Activated CD8-positive, alpha-beta memory T cell treated with anti-CD3 and anti-CD28 coated beads for 36 hours (primary cell): ENCODE measurements at regions not wholly inside any gene's neighbourhood (a gene's known extent, or its start where the extent isn't known, plus 50 kb on each side); places are given as distances from the start of the nearest gene placed in this dataset.

Experiments used
- CTCF ChIA-PET: fragments of 350-600 bp; sonication (Branson Sonifier 250); formaldehyde crosslinking; loops from one replicate; lab custom pipeline; 2021; ENCODE audit warnings: antibody characterized with exemption; lab: Charles Lee
- POLR2A ChIA-PET: fragments of 350-600 bp; sonication (Branson Sonifier 250); formaldehyde crosslinking; loops from one replicate; lab custom pipeline; 2021; ENCODE audit warnings: antibody characterized with exemption; lab: Charles Lee

GRCh38 chr1:183719289-183719688 lies 66.2 kb upstream of the APOBEC4 start:
- CTCF ChIA-PET, result no interaction called here
- POLR2A ChIA-PET, result no interaction called here

DNA sequence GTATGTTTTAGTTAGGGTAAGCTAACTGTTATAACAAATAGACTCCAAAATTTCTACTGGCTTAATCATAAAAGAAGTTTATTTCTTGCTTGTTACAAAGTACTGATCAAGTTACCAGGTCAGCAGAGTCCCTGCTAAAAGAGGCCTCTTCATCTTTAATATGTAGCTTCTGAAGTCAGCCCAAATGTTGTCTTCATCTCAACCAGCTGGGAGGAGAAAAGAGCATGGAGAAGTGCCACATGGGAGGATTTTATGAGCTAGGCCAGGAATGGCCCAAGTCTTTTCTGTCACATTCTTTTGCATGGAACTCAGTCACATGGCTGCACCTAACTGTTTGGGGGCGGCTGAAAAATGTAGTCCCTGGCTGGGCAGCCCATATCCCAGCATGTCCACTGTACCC lies 63.2 kb upstream of the APOBEC4 start:
- ChIA-PET CTCF (no interaction called here), POLR2A (no interaction called here)

DNA sequence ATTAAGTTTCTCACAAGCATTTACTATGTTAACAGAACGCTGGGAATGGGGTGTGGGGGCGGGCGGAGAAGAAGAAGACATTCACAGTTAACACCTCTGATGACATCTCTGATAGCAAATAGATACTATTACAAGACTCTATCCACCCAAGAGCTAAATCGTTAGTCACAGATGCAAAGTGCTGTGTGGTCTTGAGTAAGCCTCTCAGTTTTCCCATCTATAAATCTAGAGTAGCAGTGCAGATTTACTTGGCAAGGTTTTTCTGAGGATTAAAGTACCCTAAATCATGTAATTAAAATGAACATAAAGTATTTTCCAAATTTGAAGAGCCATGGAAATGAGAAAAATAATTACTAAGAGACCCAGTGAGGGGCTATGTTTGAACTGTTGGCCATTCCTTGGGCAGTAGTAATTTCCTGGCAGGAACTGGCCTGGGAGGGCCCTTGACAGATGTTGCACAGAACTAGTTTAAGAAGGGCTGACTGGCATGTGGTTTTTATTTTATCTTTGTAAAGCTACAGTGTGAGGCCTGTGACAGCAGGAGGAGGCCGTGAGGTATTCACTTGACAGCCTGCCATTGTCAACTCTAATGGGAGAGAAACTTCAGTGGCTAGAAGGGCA lies 58.7 kb upstream of the APOBEC4 start:
- POLR2A ChIA-PET, result no interaction called here
- CTCF ChIA-PET, result no interaction called here

GRCh38 chr1:183711165-183711682 lies 58.1 kb upstream of the APOBEC4 start:
- CTCF ChIA-PET, result interaction anchor here (0.7 kb wide), 1 partner anchor 9 kb away, joined by 3 read pairs; no protein-coding TSS in a partner anchor
- POLR2A ChIA-PET, result no interaction called here

DNA sequence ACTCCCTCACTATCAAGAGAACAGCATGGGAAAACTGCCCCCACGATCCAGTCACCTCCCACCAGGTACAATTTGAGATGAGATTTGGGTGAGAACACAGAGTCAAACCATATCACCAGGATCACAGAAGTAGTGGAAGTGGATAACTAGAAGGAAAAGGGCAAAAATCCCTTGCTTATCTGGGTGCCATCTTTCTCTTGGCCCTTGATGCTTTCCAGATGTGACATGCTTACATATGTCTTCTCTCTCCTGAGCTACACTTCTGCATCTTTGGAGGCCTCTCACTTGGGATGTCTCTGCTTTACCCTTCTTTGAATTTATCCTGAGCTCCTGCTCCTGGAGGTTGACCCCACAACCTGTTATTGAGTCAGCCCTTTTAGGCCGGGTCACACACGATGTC lies 57.6 kb upstream of the APOBEC4 start:
- POLR2A ChIA-PET, result no interaction called here
- CTCF ChIA-PET, result interaction anchor here (0.7 kb wide), 1 partner anchor 10 kb away, joined by 3 read pairs; no protein-coding TSS in a partner anchor

DNA sequence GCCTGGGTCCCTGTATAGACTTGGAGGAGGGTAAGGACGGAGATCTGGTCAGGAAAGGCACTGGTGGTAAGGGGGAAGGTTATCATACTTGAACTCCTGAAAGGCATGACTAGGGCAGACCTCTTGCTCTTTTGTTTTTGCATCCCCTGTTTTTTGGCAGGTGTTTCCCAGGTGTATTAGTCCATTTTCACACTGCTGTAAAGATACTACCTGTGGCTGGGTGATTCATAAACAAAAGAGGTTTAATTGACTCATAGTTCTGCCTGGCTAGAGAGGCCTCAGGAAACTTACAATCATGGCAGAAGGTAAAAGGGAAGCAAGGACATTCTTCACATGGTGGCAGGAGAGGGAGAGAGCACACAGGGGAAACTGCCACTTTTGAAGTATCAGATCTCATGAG lies 57.2 kb upstream of the APOBEC4 start:
- ChIA-PET CTCF (interaction anchor here (0.7 kb wide), 1 partner anchor 10 kb away, joined by 3 read pairs; no protein-coding TSS in a partner anchor), POLR2A (no interaction called here)

- CTCF ChIA-PET, result no interaction called here
- POLR2A ChIA-PET, result no interaction called here
Measured at GRCh38 chr1:183704131-183704530, 51.0 kb upstream of the APOBEC4 start.
